ENCODE measurements at regions not wholly inside any gene's neighbourhood (a gene's known extent, or its start where the extent isn't known, plus 50 kb on each side); places are given as distances from the start of the nearest gene placed in this dataset.

GRCh38 chr6:14852375-14852774, 393.5 kb upstream of the JARID2 start:
- Histone ChIP-seq H3K36me3 (ENCODE audit: low read depth, missing control alignments) (no peaks in the 10 kb centered on the region), H3K27me3 (no peaks in the 10 kb centered on the region), H3K4me3 (no peak overlapping the region), H3K27ac (no peak overlapping the region), H3K9me3 (no peaks in the 10 kb centered on the region), H3K4me1 (peaks cover 5% of the 10 kb centered on the region)
- 90 to 97% methylated on average over 5 of the region's 5 CpGs for WGBS, 2 donors
- no peak for DNase-seq
- TF ChIP-seq CTCF (IDR thresholded peaks at IDR 0.05) = no peak
- TF ChIP-seq POLR2A (IDR thresholded peaks at IDR 0.05) = no peak
- intact Hi-C loops (cut with DNase I; ENCODE audit: low total_unique reads) = no loop called here

- peaks cover 5% of the 10 kb centered on the region for H3K4me1 ChIP-seq
- H3K9me3 ChIP-seq = no peaks in the 10 kb centered on the region
- no peak for DNase-seq
- 83 to 92% methylated on average over 7 of the region's 7 CpGs for WGBS, 2 donors
- H3K27ac ChIP-seq = no peak overlapping the region
- no peak overlapping the region for H3K4me3 ChIP-seq
- intact Hi-C loops (cut with DNase I; ENCODE audit: low total_unique reads) = no loop called here
- H3K27me3 ChIP-seq = no peaks in the 10 kb centered on the region
- no peak for TF ChIP-seq POLR2A (IDR thresholded peaks at IDR 0.05)
- H3K36me3 ChIP-seq (ENCODE audit: low read depth, missing control alignments) = no peaks in the 10 kb centered on the region
These were observed 389.7 kb upstream of the JARID2 start for GRCh38 chr6:14856177-14856576.

- WGBS, 2 donors = 89 to 96% methylated on average over 4 to 9 of the region's 9 CpGs
- intact Hi-C loops (cut with DNase I; ENCODE audit: low total_unique reads) = no loop called here
- Histone ChIP-seq H3K27me3 (no peaks in the 10 kb centered on the region), H3K9me3 (no peaks in the 10 kb centered on the region), H3K36me3 (ENCODE audit: low read depth, missing control alignments) (no peaks in the 10 kb centered on the region), H3K4me3 (no peak overlapping the region), H3K27ac (no peak overlapping the region), H3K4me1 (peaks cover 5% of the 10 kb centered on the region)
- no peak for TF ChIP-seq CTCF (IDR thresholded peaks at IDR 0.05)
- no peak for TF ChIP-seq POLR2A (IDR thresholded peaks at IDR 0.05)
- no peak for DNase-seq
These were observed 388.9 kb upstream of the JARID2 start for GRCh38 chr6:14857001-14857400.

GRCh38 chr6:14857501-14857900, 388.4 kb upstream of the JARID2 start:
- WGBS, 2 donors = 62 to 77% methylated on average over 15 to 16 of the region's 16 CpGs
- Histone ChIP-seq H3K9me3 (no peaks in the 10 kb centered on the region), H3K27me3 (no peaks in the 10 kb centered on the region), H3K27ac (no peak overlapping the region), H3K36me3 (ENCODE audit: low read depth, missing control alignments) (no peaks in the 10 kb centered on the region), H3K4me1 (peaks cover 5% of the 10 kb centered on the region), H3K4me3 (no peak overlapping the region)
- intact Hi-C loops (cut with DNase I; ENCODE audit: low total_unique reads) = no loop called here
- no peak for TF ChIP-seq POLR2A (IDR thresholded peaks at IDR 0.05)
- TF ChIP-seq CTCF (IDR thresholded peaks at IDR 0.05) = no peak
- DNase-seq = no peak

GRCh38 chr6:14858808-14859207, 387.1 kb upstream of the JARID2 start:
- no peak for DNase-seq
- H3K36me3 ChIP-seq (ENCODE audit: low read depth, missing control alignments) = no peaks in the 10 kb centered on the region
- H3K4me3 ChIP-seq = no peak overlapping the region
- peaks cover 5% of the 10 kb centered on the region for H3K4me1 ChIP-seq
- intact Hi-C loops (cut with DNase I; ENCODE audit: low total_unique reads) = no loop called here
- TF ChIP-seq CTCF (IDR thresholded peaks at IDR 0.05) (no peak), POLR2A (IDR thresholded peaks at IDR 0.05) (no peak)
- WGBS, 2 donors = 91 to 93% methylated on average over 4 of the region's 4 CpGs
- no peaks in the 10 kb centered on the region for H3K27me3 ChIP-seq
- H3K9me3 ChIP-seq = no peaks in the 10 kb centered on the region
- no peak overlapping the region for H3K27ac ChIP-seq
